GM21390 (cell line): ENCODE measurements at regions not wholly inside any gene's neighbourhood (a gene's known extent, or its start where the extent isn't known, plus 50 kb on each side); places are given as distances from the start of the nearest gene placed in this dataset.
"Not testable (repeated sequence)": the region's sequence is repeated elsewhere in the genome, so short reads cannot be mapped to it uniquely, and the experiment has no call there.

ENCODE experiments used
- ATAC-seq: cut with Tn5 transposase; IDR thresholded peaks from one replicate; pipeline ENCODE4 v1.9.1; 2021; ENCODE audit not compliant: unreplicated experiment

GRCh38 chr16:66030036-66030435 lies 336.5 kb upstream of the CDH5 start:
- ATAC-seq, result no peak

GRCh38 chr16:66028510-66029216 lies 337.8 kb upstream of the CDH5 start:
- ATAC-seq, result no peak

- no peak for ATAC-seq
These were observed 339.6 kb upstream of the CDH5 start for GRCh38 chr16:66026787-66027330.

GRCh38 chr16:66026211-66026610 lies 340.3 kb upstream of the CDH5 start:
- no peak for ATAC-seq

GRCh38 chr16:66025751-66026150 lies 340.7 kb upstream of the CDH5 start:
- no peak for ATAC-seq

- ATAC-seq, result not testable (repeated sequence)
These were observed 341.9 kb upstream of the CDH5 start for GRCh38 chr16:66024567-66024966.

GRCh38 chr16:66023481-66023880 lies 343.0 kb upstream of the CDH5 start:
- no peak for ATAC-seq

GRCh38 chr16:66020642-66021041 lies 345.8 kb upstream of the CDH5 start:
- ATAC-seq, result no peak

- ATAC-seq, result no peak
These were observed 346.4 kb upstream of the CDH5 start for GRCh38 chr16:66020046-66020445.

- ATAC-seq, result not testable (repeated sequence)
These were observed 347.0 kb upstream of the CDH5 start for GRCh38 chr16:66019502-66019901.

- no peak for ATAC-seq
These were observed 352.3 kb upstream of the CDH5 start for GRCh38 chr16:66014221-66014620.

GRCh38 chr16:66013486-66013885 lies 353.0 kb upstream of the CDH5 start:
- ATAC-seq, result no peak

GRCh38 chr16:66008136-66008535 lies 358.4 kb upstream of the CDH5 start:
- no peak for ATAC-seq

- ATAC-seq, result no peak
These were observed 358.8 kb upstream of the CDH5 start for GRCh38 chr16:66007717-66008116.

GRCh38 chr16:66006485-66006884 lies 360.0 kb upstream of the CDH5 start:
- ATAC-seq, result no peak

GRCh38 chr16:66004699-66005098 lies 361.8 kb upstream of the CDH5 start:
- ATAC-seq, result no peak

GRCh38 chr16:66003201-66003600 lies 363.3 kb upstream of the CDH5 start:
- no peak for ATAC-seq

- ATAC-seq, result no peak
These were observed 363.9 kb upstream of the CDH5 start for GRCh38 chr16:66002601-66003000.

- ATAC-seq, result no peak
These were observed 365.1 kb upstream of the CDH5 start for GRCh38 chr16:66001432-66001831.

GRCh38 chr16:65998443-65998842 lies 368.0 kb upstream of the CDH5 start:
- ATAC-seq, result no peak

- no peak for ATAC-seq
These were observed 372.2 kb upstream of the CDH5 start for GRCh38 chr16:65994291-65994690.

GRCh38 chr16:65991149-65991701 lies 375.3 kb upstream of the CDH5 start:
- ATAC-seq, result no peak
